SK-N-SH (cell line): ENCODE measurements at regions not wholly inside any gene's neighbourhood (a gene's known extent, or its start where the extent isn't known, plus 50 kb on each side); places are given as distances from the start of the nearest gene placed in this dataset.

Experiments
- GABPA ChIP-seq: IDR thresholded peaks from 2 replicates; pipeline ENCODE4 v1.4.0; 2012; ENCODE audit warnings: low read depth, mild to moderate bottlenecking
- MEF2A ChIP-seq: IDR thresholded peaks from 2 replicates; pipeline ENCODE4 v1.4.0; 2012; ENCODE audit warnings: low read depth, borderline replicate concordance
- NRF1 ChIP-seq: IDR thresholded peaks from 2 replicates; pipeline ENCODE4 v1.6.1; 2012; ENCODE audit warnings: low read depth, mild to moderate bottlenecking, low read length
- TEAD4 ChIP-seq: IDR thresholded peaks from 2 replicates; pipeline ENCODE4 v1.4.0; 2012; ENCODE audit warnings: mild to moderate bottlenecking, borderline replicate concordance; ENCODE audit not compliant: insufficient read depth
- TF ChIP-seq, protein P1 (sequence below): fragments of 200-600 bp; sonication (generic); IDR thresholded peaks from 2 replicates; pipeline ENCODE4 v1.6.1; 2017; ENCODE audit warnings: antibody characterized with exemption, mild to moderate bottlenecking, moderate library complexity
- TF ChIP-seq, protein P2 (sequence below): IDR thresholded peaks from 2 replicates; pipeline ENCODE4 v1.4.0; 2012; ENCODE audit warnings: low read depth, borderline replicate concordance

DNA sequence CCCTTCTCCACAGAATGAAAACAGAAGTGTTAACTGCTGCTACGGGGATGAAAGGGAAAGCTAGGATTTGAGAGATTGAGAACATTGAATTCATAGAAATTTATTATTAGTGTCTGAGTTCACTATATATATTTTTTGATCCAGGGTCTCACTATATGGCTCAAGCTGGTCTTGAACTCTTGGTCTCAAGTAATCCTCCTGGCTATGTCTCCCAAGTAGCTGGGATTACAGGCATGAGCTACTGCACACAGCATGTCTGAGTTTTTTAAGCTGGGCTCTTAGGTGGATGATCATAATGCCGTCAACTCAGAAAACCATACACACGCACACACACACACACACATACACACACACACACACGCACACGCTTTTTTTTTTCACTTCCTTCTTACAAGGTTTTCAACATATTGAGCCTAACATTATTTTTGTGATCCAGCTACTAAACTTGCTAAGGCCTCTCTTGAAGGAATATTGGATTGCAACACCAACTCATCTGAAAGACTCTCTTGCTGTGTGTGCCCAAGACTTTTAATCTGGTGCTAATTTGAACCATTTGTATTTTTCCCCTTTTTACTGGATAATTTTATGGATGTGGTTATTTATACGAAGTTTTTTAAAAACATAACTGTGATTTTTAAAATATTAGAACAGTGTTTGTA lies 1045.4 kb downstream of the DTWD2 start:
- TF ChIP-seq GABPA: no peak
- no peak for TF ChIP-seq MEF2A
- no peak for TF ChIP-seq TEAD4
- TF ChIP-seq, protein P1, sequence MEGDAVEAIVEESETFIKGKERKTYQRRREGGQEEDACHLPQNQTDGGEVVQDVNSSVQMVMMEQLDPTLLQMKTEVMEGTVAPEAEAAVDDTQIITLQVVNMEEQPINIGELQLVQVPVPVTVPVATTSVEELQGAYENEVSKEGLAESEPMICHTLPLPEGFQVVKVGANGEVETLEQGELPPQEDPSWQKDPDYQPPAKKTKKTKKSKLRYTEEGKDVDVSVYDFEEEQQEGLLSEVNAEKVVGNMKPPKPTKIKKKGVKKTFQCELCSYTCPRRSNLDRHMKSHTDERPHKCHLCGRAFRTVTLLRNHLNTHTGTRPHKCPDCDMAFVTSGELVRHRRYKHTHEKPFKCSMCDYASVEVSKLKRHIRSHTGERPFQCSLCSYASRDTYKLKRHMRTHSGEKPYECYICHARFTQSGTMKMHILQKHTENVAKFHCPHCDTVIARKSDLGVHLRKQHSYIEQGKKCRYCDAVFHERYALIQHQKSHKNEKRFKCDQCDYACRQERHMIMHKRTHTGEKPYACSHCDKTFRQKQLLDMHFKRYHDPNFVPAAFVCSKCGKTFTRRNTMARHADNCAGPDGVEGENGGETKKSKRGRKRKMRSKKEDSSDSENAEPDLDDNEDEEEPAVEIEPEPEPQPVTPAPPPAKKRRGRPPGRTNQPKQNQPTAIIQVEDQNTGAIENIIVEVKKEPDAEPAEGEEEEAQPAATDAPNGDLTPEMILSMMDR: no peak
- TF ChIP-seq, protein P2, sequence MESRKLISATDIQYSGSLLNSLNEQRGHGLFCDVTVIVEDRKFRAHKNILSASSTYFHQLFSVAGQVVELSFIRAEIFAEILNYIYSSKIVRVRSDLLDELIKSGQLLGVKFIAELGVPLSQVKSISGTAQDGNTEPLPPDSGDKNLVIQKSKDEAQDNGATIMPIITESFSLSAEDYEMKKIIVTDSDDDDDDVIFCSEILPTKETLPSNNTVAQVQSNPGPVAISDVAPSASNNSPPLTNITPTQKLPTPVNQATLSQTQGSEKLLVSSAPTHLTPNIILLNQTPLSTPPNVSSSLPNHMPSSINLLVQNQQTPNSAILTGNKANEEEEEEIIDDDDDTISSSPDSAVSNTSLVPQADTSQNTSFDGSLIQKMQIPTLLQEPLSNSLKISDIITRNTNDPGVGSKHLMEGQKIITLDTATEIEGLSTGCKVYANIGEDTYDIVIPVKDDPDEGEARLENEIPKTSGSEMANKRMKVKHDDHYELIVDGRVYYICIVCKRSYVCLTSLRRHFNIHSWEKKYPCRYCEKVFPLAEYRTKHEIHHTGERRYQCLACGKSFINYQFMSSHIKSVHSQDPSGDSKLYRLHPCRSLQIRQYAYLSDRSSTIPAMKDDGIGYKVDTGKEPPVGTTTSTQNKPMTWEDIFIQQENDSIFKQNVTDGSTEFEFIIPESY: no peak
- TF ChIP-seq NRF1: no peak
